ENCODE measurements at regions not wholly inside any gene's neighbourhood (a gene's known extent, or its start where the extent isn't known, plus 50 kb on each side); places are given as distances from the start of the nearest gene placed in this dataset.
"Not testable (repeated sequence)": the region's sequence is repeated elsewhere in the genome, so short reads cannot be mapped to it uniquely, and the experiment has no call there.

DNA sequence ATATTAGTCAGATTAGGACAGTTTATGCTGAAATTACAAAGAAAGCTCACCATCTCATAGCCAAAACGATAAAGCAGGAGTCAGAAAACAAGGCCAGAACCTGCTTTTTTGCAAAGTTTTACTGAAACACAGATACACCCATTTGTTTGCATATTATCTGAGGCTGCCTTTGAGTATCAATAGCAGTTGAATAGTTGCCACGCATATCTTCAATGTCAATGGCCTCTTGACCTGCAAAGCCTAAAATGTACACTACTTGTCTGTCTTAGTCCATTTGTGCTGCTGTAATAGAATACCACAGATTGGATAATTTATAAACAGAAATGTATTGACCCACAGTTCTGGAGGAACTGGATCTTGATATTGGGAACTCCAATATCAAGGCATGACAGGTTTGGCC, 94.1 kb upstream of the NT5E start:
- no peak for FAIRE-seq
- TF ChIP-seq TAF1 (IDR thresholded peaks at IDR 0.05; ENCODE audit: borderline replicate concordance, low read depth, low read length) (no peak), POLR2AphosphoS5 (IDR thresholded peaks at IDR 0.05; ENCODE audit: low read depth, low read length) (no peak)
- DNase-seq (ENCODE audit: insufficient read length): no peak

DNA sequence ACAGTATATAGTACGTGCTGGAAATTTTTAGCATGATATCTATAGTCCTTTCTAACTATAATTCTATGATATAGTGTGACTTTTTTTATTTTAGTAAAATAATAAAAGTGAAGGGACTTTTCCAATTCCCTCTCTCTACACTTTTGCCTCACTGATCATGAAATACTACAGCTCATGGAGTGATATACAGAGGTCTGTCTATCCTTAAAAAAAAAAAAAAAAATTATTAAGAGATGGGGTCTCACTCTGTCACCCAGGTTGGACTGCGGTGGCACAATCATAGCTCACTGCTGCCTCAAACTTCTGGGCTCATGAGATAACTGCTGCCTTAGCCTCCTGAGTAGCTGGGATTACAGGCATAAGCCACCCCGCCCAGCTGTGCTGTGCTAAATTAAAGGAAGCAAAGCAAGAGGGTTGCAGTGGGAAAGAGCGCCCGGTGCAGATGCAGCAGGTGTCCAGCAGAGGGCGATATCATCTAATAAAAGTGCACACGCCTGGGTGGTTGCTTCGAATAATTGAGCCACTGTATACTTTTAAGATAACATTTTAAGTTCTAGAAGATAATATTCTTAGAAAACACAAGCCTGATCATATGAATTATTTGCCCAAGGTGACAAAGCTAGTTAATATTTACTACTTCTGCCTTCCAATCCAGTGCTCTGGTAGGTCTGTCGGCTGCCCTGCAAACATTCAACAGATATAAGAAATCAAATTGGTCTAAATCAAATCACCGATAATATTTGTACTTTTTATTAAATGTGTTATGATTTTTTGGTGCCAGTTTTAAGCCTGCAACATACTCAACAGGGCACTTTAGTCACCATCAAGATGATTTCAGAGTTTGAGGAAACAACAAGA, 94.9 kb upstream of the NT5E start:
- no peak for FAIRE-seq
- TF ChIP-seq POLR2A (IDR thresholded peaks at IDR 0.05; ENCODE audit: low read depth, low read length): no peak
- TF ChIP-seq POLR2AphosphoS5 (IDR thresholded peaks at IDR 0.05; ENCODE audit: low read depth, low read length): no peak
- no peak for TF ChIP-seq TAF1 (IDR thresholded peaks at IDR 0.05; ENCODE audit: borderline replicate concordance, low read depth, low read length)

DNA sequence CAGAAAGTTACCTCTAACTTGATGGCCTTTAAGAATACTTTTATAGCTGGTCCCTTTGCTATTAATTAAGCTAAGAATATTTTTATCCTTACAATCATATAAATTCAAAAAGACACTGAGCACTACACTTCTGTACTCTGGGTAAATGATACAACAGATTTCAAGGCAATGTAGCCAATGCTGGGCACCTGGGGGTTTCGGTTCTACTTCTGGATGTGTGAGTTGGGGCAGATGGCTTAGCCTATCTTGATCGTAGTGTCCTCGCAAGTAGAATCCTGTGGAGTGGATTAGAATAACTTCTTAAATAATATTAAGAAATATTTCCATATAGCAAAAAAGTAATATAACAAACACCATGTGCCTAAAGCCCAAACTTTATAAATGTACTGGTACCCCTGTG, 96.9 kb upstream of the NT5E start:
- DNase-seq (ENCODE audit: insufficient read length): no peak
- no peak for FAIRE-seq
- no peak for TF ChIP-seq POLR2AphosphoS5 (IDR thresholded peaks at IDR 0.05; ENCODE audit: low read depth, low read length)
- no peak for TF ChIP-seq TAF1 (IDR thresholded peaks at IDR 0.05; ENCODE audit: borderline replicate concordance, low read depth, low read length)
- no peak for TF ChIP-seq POLR2A (IDR thresholded peaks at IDR 0.05; ENCODE audit: low read depth, low read length)

More for the DNA sequence above, 94.9 kb upstream of the NT5E start:
- no peak for DNase-seq (ENCODE audit: insufficient read length)

DNA sequence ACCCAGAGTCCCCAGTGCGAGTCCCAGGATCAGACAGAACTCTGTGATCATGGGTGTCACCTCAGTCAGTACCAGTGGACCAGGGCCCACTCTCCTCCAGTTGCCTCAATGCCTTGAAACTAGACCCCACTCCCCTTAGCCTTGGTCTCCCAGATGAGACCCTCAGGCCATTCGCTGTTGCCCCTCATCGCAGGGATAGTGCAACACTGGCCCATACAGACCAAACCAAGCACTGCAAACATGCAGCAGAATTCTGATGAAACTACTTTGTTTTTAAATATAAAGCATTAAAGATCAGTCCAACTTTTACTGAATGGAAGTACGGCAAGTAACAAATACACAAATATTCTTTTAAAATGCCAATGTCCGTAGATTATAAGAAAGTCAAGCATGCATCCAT, 101.2 kb upstream of the NT5E start:
- DNase-seq (ENCODE audit: insufficient read length) (no peak), FAIRE-seq (no peak)
- TF ChIP-seq POLR2AphosphoS5 (IDR thresholded peaks at IDR 0.05; ENCODE audit: low read depth, low read length) (no peak), POLR2A (IDR thresholded peaks at IDR 0.05; ENCODE audit: low read depth, low read length) (no peak), TAF1 (IDR thresholded peaks at IDR 0.05; ENCODE audit: borderline replicate concordance, low read depth, low read length) (no peak)

DNA sequence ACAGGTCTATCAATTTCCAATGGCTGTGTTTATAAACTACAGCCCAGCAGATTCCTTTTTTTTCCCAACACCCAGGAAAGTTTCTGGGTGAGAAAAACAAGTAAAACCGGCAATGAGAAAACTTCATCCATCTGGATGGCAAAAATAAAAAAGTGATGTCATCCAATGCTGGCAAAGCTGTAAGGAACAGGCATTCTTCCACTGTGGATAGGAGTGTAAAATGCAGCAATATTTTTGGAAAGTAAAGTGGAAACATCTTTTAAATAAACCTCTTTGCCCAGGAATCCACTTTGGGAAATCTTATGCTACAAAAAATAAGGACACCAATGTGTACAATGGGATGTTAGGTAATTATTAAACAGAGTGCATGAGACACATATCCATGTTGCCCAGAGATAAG, 102.1 kb upstream of the NT5E start:
- DNase-seq (ENCODE audit: insufficient read length): no peak

DNA sequence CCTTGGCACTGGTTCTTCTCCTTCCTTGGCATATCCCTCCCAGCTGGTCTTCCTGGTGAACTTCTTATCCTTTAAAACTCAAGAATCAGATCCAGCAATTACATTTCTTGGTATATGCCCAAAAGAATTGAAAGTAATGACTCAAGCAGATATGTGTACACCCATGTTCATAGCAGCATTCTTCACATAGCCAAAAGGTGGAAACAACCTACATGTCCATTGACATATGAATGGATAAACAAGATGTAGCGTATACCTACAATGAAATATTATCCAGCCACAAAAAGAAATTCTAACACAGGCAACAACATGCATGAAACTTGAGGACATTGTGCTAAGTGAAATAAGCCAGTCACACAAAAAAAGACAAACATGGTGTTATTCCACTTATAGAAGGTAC, 103.7 kb upstream of the NT5E start:
- DNase-seq (ENCODE audit: insufficient read length): no peak
- FAIRE-seq: no peak
- no peak for TF ChIP-seq TAF1 (IDR thresholded peaks at IDR 0.05; ENCODE audit: borderline replicate concordance, low read depth, low read length)
- TF ChIP-seq POLR2A (IDR thresholded peaks at IDR 0.05; ENCODE audit: low read depth, low read length): no peak
- no peak for TF ChIP-seq POLR2AphosphoS5 (IDR thresholded peaks at IDR 0.05; ENCODE audit: low read depth, low read length)

More for the DNA sequence above, 102.1 kb upstream of the NT5E start:
- TF ChIP-seq TAF1 (IDR thresholded peaks at IDR 0.05; ENCODE audit: borderline replicate concordance, low read depth, low read length) (no peak), POLR2A (IDR thresholded peaks at IDR 0.05; ENCODE audit: low read depth, low read length) (no peak)
- no peak for FAIRE-seq

DNA sequence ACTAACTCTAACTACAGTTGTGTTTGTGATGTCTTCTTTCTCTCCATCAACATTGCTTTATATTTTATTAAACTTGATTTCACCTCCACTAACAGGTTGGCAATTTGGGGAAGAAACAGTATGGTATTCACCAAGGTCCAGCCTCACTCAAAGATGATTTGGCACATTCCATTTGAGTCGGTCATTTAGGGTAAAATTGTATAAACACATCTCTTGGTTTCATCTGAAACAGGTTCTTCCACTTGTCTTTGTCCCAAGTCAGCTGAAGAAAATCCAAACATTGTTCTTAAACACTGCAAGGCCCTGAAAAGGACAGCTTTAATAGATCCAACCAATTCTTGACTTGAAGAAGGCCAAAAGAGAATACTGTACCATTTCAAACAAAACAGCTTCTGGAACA, 104.9 kb upstream of the NT5E start:
- DNase-seq (ENCODE audit: insufficient read length) (no peak), FAIRE-seq (no peak)
- TF ChIP-seq POLR2A (IDR thresholded peaks at IDR 0.05; ENCODE audit: low read depth, low read length): no peak
- TF ChIP-seq TAF1 (IDR thresholded peaks at IDR 0.05; ENCODE audit: borderline replicate concordance, low read depth, low read length): no peak
- no peak for TF ChIP-seq POLR2AphosphoS5 (IDR thresholded peaks at IDR 0.05; ENCODE audit: low read depth, low read length)

DNA sequence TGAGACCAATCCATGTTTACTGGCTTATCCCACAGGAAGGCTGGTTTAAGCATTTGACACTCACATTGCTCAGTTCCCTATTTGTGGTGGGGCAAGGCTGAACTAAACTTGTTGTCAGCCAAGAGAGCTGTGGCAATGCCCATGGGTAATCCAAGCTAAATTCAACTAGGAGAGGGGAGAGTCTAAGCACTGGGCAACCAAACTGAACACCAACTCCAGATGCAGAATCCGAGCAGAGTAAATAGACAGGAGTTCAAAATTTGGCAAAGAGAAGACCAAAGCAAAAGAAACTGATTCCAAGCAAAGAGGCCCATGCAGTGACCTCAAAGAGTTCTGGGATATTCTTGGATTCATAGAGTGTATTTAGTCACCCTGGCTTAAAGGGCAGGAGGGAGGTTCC, 106.5 kb upstream of the NT5E start:
- no peak for DNase-seq (ENCODE audit: insufficient read length)
- no peak for FAIRE-seq
- no peak for TF ChIP-seq POLR2AphosphoS5 (IDR thresholded peaks at IDR 0.05; ENCODE audit: low read depth, low read length)
- TF ChIP-seq TAF1 (IDR thresholded peaks at IDR 0.05; ENCODE audit: borderline replicate concordance, low read depth, low read length): no peak
- no peak for TF ChIP-seq POLR2A (IDR thresholded peaks at IDR 0.05; ENCODE audit: low read depth, low read length)

DNA sequence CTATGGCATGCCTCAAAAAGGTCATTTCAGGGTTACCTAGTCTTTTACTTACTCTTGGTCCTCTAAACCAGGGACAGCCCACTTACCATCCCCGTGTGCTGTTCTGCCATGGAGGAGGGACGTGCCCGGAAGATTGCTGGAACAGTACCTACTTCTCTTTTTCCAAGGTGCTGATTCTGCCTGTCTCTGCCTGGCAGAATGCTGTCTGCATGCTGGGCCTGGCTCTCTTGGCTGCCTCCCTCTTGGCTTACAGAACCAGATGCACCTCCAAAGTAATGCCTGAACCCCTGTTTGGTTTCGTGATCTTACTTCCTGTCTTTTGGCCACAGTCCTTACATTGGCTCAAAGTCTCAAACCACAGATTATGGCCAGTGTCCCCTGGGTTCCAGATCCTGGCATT, 120.7 kb upstream of the NT5E start:
- no peak for DNase-seq (ENCODE audit: insufficient read length)
- TF ChIP-seq POLR2A (IDR thresholded peaks at IDR 0.05; ENCODE audit: low read depth, low read length) (no peak), POLR2AphosphoS5 (IDR thresholded peaks at IDR 0.05; ENCODE audit: low read depth, low read length) (no peak), TAF1 (IDR thresholded peaks at IDR 0.05; ENCODE audit: borderline replicate concordance, low read depth, low read length) (no peak)
- FAIRE-seq: no peak

DNA sequence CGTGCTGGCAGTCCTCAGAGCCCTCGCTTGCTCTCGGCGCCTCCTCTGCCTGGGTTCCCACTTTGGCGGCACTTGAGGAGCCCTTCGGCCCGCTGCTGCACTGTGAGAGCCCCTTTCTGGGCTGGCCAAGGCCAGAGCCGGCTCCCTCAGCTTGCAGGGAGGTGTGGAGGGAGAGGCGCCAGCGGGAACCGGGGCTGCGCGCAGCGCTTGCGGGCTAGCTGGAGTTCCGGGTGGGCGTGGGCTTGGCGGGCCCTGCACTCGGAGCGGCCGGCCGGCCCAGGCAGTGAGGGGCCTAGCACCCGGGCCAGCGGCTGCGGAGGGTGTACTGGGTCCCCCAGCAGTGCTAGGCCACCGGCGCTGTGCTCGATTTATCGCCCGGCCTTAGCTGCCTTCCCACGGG, 124.1 kb upstream of the NT5E start:
- not testable (repeated sequence) for FAIRE-seq

DNA sequence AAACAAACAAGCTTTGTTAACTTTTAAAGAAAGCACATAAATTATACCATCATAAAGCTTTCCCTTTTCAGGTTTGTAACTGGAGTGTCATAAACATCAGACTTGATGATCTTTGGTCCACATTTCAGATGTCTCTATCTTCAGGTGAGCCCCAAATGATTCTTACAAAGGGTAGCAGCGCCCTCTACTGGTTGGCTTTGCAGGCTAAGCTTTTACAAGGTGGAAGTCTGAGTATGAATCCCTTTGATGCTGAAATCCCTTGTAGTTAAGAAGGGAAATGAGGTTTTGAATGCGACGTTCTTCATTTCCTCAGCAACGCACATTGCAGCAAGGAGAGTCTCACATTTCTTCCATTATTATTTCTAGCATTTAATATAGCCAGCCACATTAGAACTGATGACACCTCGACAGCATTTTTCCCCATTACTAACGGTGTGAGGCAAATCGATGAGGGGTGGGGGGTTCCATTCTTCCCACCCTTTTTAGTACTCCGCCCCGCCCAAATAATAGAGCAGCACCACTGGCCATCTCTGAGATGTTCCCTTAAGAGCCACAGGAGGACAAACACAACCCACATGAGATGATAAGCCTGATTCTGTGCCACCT, 126.3 kb upstream of the NT5E start:
- DNase-seq (ENCODE audit: insufficient read length) (no peak), FAIRE-seq (peak; percentile 90)
- TF ChIP-seq POLR2A (IDR thresholded peaks at IDR 0.05; ENCODE audit: low read depth, low read length) (no peak), POLR2AphosphoS5 (IDR thresholded peaks at IDR 0.05; ENCODE audit: low read depth, low read length) (no peak), TAF1 (IDR thresholded peaks at IDR 0.05; ENCODE audit: borderline replicate concordance, low read depth, low read length) (no peak)

More for the DNA sequence above, 124.1 kb upstream of the NT5E start:
- DNase-seq (ENCODE audit: insufficient read length): not testable (repeated sequence)

DNA sequence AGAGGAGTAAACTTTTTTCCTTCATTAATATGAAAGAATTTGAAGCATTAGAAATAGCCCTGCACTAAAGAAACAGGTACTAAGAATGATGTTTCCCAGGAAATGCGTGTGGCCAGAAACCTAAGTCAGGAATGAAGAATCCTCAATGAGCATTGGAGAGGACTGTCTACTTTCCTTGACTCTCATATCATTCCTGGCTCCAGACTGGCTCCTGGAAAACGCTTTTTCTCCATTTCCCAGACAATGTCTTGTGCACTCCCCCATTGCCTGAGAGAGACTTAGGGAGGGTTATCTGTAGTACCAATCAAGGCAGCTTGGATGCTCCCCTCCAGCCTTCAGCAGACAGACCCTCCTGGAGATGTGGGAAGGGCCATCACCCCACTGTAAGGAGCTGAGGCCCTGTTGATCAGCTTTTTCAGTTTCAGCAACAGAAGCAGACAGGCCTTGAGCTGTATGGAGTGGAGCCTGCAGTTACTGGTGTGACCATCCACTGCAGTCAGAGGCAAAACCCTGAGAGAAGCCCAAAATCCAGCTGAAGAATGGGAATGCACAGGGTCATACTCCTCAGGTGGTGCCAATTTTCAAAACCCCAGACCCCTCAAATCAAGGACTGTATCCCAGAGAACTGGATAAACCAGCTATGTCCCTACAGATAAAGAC, 127.3 kb upstream of the NT5E start:
- TF ChIP-seq POLR2AphosphoS5 (IDR thresholded peaks at IDR 0.05; ENCODE audit: low read depth, low read length) (no peak), TAF1 (IDR thresholded peaks at IDR 0.05; ENCODE audit: borderline replicate concordance, low read depth, low read length) (no peak), POLR2A (IDR thresholded peaks at IDR 0.05; ENCODE audit: low read depth, low read length) (no peak)

More for the DNA sequence above, 127.3 kb upstream of the NT5E start:
- FAIRE-seq: no peak
- no peak for DNase-seq (ENCODE audit: insufficient read length)

All from GM12892 (cell line).